ENCODE measurements at regions not wholly inside any gene's neighbourhood (a gene's known extent, or its start where the extent isn't known, plus 50 kb on each side); places are given as distances from the start of the nearest gene placed in this dataset.
"Not testable (repeated sequence)": the region's sequence is repeated elsewhere in the genome, so short reads cannot be mapped to it uniquely, and the experiment has no call there.

GRCh38 chr2:20120569-20121416, 69.4 kb upstream of the LAPTM4A start:
- DNase-seq (ENCODE audit: low read depth): no peak
- no peak overlapping the region for H3K4me3 ChIP-seq (ENCODE audit: low read depth, low read length)
- no peak for TF ChIP-seq CTCF (IDR thresholded peaks at IDR 0.05; ENCODE audit: low read depth, low read length, missing control alignments)

GRCh38 chr2:20118051-20118450, 66.6 kb upstream of the LAPTM4A start:
- DNase-seq (ENCODE audit: low read depth): no peak
- no peak for TF ChIP-seq CTCF (IDR thresholded peaks at IDR 0.05; ENCODE audit: low read depth, low read length, missing control alignments)
- H3K4me3 ChIP-seq (ENCODE audit: low read depth, low read length): no peak overlapping the region

GRCh38 chr2:20115902-20116301, 64.5 kb upstream of the LAPTM4A start:
- DNase-seq (ENCODE audit: low read depth): no peak
- TF ChIP-seq CTCF (IDR thresholded peaks at IDR 0.05; ENCODE audit: low read depth, low read length, missing control alignments): no peak

GRCh38 chr2:20115374-20115773, 63.9 kb upstream of the LAPTM4A start:
- no peak overlapping the region for H3K4me3 ChIP-seq (ENCODE audit: low read depth, low read length)
- no peak for DNase-seq (ENCODE audit: low read depth)
- no peak for TF ChIP-seq CTCF (IDR thresholded peaks at IDR 0.05; ENCODE audit: low read depth, low read length, missing control alignments)

More at GRCh38 chr2:20115902-20116301, 64.5 kb upstream of the LAPTM4A start:
- no peak overlapping the region for H3K4me3 ChIP-seq (ENCODE audit: low read depth, low read length)

GRCh38 chr2:20113986-20114938, 62.8 kb upstream of the LAPTM4A start:
- H3K4me3 ChIP-seq (ENCODE audit: low read depth, low read length): no peak overlapping the region
- DNase-seq (ENCODE audit: low read depth): no peak
- TF ChIP-seq CTCF (IDR thresholded peaks at IDR 0.05; ENCODE audit: low read depth, low read length, missing control alignments): no peak

- no peak overlapping the region for H3K4me3 ChIP-seq (ENCODE audit: low read depth, low read length)
- DNase-seq (ENCODE audit: low read depth): no peak
- no peak for TF ChIP-seq CTCF (IDR thresholded peaks at IDR 0.05; ENCODE audit: low read depth, low read length, missing control alignments)
These were observed 61.8 kb upstream of the LAPTM4A start for GRCh38 chr2:20113004-20113796.

GRCh38 chr2:20112361-20112760, 60.9 kb upstream of the LAPTM4A start:
- not testable (repeated sequence) for DNase-seq (ENCODE audit: low read depth); H3K4me3 ChIP-seq (ENCODE audit: low read depth, low read length)
